GM12891 (cell line): ENCODE measurements at regions not wholly inside any gene's neighbourhood (a gene's known extent, or its start where the extent isn't known, plus 50 kb on each side); places are given as distances from the start of the nearest gene placed in this dataset.

Experiments
- POLR2A ChIP-seq: IDR thresholded peaks from 2 replicates; pipeline ENCODE4 v1.6.1; 2011; ENCODE audit warnings: low read depth, low read length, control low read depth
- SPI1 ChIP-seq: IDR thresholded peaks from 2 replicates; pipeline ENCODE4 v1.6.1; 2011; ENCODE audit warnings: low read depth, low read length, control low read depth

GRCh38 chr2:62566847-62567246 lies 60.9 kb upstream of the TMEM17 start:
- TF ChIP-seq POLR2A (no peak), SPI1 (no peak)
